DMS53 treated with DMSO at 0.1 percent for 48 hours (cell line): ENCODE measurements at regions not wholly inside any gene's neighbourhood (a gene's known extent, or its start where the extent isn't known, plus 50 kb on each side); places are given as distances from the start of the nearest gene placed in this dataset.

ENCODE experiments used
- DNase-seq: peaks from one replicate; lab custom pipeline; 2025; ENCODE audit not compliant: unreplicated experiment; lab: John Stamatoyannopoulos, UW

DNA sequence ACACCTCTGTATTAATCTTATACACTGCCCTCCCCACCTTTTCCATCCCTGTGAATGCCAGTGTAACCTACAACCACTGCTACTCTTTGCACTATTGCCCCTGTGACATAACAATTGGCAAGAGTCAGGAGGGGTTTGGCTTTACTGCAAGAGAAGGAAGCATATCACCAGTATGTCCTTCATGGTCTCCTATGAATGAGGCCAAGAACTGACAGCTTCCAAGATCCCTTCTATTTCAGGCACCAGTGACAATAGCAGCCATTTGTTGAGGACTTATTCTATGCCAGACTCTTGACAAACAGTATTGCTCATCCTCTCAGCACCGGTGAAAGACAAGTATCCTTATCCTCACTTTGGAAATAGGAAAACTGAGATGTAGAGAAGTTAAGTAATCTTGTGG lies 363.9 kb downstream of the MID1IP1 start:
- no peak for DNase-seq

DNA sequence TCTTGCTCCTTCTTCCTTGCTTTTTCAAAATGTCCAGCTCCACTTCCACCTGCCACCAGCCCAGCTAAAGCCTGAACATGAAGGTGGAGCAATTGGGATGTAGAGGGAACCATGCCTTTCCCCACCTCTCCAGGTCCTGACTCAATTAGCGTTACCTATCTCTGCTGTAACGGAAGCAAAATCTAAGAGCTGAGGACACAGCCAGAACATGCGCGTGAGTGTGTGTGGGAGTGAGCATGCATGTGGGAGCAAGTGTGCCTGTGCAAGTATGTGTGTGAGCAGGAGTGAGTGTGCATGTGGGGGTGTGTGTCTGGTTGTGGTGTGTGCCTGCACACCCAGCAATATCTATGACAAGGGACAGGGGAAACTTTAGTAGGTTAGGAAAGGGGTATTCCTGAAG lies 364.5 kb downstream of the MID1IP1 start:
- DNase-seq = no peak

DNA sequence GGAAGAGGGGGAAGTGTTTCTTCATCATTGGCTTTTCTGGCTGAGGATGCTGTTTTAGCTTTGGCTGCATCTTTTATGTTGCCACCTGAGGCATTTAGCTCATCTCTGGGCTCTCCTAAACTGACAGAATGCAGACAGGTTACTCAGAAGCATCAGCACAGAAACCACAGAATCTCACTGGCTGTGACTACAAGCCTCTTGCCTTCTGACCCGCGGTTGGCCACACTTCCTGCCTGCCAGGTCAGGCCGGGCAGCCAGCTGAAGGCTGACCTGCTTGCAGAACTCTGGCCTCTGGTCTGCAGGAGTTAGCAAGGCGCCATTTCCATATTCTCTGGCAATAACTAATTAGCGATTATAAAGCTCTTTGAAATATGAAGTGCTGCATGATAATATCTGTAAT lies 366.5 kb downstream of the MID1IP1 start:
- no peak for DNase-seq

DNA sequence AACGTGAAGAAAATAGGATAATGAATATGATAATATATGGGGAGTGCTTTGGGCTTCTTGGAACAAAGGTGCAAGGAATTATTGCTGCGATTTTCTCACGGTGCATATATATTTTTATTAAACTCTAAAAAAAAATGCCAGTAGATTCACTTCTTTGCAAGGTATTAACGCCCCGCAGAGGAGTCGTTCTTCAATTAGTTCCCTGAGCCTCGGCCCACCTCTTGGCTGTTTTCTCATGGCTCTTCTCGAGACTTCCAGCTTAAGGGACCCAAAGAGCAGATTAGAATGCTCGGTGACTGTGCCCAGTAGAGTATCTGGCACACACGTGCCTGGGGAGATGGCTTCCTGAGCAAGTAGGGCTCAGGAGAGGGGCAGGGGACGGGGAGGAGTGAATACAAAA lies 367.4 kb downstream of the MID1IP1 start:
- DNase-seq = no peak

DNA sequence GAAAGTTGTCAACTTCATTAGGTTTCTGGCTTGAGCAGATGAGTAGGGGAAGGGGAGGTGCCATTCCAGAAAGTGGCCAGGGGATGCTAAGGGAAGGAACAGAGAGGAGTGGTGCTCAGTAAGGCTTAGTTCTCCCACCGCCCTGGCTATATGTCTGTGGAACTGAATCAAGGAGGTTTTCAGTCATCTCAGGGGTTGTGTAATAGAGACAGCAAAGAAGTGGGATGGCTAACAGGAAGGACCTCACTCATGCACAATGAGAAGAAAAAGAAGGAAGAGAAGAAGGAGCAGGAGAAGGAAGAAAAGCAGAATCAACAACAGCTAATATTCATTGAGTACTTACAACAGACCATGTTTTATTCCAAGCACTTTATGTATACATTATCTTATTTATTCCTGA lies 368.7 kb downstream of the MID1IP1 start:
- no peak for DNase-seq

DNA sequence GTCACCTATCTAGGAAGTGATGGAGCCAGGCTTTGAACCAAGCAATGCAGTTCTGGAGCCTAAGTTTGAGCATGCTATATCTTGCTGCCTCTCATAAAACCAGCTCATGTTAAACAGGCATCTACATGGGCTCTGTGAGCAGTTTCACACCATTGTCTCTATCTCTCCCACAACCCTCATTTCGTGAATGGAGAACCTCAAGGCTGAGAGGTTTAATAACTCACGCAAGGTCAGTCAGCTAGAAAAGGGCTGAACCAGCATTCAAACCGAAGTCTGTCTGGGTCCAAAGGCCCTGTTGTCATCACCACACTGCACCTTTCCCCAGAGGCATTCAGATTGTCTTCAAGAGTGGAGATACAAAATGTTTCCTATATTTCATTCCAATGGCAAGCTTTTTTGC lies 369.2 kb downstream of the MID1IP1 start:
- no peak for DNase-seq

DNA sequence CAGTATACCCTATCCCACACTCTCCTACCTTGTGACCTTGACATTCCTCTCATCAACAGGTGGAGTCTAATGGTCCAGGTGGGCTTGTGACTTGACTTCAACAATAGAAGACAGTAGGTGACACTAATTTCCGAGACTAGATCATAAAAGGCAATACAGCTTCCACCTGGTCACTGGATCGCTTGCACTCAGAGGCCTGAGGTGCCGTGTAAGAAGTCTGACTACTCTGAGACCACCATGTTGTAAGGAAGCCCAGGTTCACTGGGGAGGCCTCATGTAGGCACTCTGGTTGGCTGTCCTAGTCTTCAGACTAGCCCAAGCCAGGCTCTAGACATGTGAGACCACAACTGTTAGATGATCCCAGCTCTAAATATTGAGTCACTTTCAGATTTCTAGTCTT lies 370.4 kb downstream of the MID1IP1 start:
- DNase-seq = no peak

DNA sequence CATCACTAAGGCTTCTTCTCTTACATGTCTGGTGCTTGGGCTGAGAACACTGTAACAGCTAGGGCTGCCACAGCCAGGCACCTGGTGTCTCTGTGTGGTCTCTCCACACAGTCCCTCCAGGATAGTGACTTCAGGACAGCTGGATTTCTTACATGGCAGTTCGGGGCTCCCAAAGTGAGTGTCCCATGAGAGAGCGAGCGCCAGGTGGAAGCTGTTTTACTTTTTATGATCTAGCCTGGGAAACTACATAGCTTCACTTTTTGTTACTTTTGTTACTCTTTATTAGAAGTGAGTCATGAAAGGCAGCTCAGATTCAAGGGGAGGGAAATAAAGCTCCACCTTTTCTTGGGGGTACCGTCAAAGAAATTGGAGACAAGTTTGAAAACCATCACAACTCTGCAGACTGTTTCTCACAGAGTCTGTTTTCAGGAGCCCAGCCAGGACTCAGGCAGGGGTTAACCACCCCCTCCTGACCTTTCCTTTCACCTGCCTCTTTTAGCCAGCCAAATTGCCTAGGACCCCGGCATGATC lies 373.0 kb downstream of the MID1IP1 start:
- DNase-seq = no peak

DNA sequence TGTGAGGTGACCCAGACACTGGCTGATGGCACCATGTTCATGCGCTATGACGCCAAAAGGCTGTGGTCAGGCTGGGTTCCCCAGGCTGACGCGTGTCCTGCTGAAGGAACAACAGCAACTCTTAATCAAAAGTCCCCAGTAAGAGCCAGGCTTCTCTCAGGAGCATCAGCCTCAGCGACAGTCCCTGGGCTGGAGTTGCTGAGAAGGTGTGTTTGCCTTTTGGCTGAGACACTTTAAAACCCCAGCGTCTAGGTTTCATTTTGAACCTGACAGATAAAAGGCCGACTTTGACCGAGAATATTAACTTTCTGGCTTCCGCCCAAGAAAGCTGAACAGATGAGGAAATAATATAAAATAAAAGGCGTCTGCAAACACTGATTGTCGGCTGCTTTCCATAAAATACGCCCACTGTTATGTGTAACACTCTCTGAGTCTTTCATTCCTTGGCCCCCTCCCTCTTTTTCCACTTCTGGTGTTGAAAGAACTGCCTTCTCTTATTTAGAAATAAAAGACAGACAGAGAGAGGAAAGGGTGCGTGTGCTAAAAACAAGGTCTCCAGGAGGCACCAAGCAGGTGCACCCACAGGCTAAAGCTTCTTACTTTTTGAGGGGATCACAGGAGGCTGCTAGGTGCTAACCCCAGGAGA lies 373.6 kb downstream of the MID1IP1 start:
- DNase-seq = no peak

DNA sequence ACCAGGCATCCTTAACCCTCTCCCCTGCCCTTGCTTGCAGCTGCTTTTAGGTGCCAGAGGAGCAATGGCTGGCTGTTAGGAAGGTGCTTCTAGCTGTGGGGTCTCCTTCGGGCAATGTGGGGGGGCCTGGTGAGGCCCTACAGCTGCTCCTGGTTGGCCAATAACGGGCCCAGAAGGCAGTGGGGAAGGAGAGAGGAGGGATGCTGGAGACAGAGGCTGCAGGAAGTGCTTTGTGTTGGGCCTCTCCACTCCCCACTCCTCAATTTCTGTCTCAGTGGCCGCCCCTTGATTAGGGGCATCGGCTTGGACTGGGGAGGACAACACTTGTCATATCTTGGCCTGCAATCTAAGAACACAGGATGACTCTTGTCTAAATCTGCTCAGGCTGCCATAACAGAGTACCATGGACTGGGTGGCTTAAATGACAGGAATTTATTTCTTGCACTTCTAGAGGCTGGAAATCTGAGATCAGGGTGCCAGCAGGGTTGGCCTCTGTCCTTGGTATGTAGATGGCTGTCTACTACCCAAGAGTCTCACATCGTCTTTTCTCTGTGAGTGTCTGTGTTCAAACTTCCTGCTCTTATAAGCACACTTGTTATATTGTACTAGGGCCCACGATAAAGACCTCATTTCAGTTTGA lies 374.3 kb downstream of the MID1IP1 start:
- no peak for DNase-seq

DNA sequence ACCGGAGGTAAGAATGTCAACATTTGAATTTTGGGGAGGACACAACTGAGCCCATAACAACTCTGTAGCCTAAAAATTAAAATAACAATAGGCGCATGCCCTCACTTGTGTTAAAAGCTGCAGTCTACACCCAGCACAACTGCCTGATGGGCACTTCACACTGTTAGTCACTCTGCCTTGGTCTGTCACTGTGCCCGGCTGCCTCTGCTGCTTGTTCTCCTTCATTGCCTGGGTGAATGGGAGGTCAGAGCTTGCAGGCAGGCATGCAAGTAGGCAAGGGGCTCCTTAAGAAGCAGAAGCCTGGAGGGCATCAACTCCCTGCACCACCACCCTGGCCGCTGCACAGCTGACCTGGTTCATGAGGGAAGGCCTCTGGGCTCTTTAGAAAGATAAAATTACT lies 374.8 kb downstream of the MID1IP1 start:
- no peak for DNase-seq

DNA sequence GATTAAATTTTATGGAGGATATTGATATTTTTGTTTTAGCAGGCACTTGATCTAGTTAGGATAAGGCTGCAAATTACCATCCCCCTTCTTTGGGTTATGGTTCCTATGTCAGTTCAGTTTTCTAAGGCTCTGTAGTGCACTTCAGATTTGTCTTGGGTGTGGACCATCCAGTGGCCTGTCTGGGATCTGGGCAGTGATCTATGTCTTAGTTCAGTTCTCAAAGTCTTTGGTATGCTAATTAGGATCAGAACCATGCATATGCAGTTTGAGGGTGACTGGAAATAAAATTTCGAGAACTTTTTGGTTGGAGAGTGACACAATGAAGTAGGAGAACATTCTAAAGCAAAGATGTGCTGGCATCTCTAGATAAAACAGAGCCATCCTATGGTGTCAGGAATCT lies 388.2 kb downstream of the MID1IP1 start:
- DNase-seq = no peak

DNA sequence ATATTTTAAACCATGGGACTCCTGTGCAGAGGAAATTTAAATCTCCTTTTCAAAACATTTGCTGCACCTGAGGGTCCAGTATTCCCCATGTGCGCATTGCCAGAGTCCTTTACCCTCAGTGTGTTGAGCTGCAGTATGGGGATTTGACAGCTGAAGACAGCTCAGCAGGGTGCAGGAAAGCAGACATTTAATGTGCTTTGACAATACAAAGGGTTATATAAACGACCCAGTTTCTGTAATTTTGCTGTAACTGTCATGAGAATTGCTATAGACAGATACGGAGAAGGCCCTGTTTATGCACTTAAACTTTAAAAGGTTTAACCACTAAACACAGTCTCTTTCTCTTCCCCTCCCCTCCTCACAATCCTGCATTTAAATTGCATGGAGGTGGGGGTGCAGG lies 393.4 kb downstream of the MID1IP1 start:
- DNase-seq = no peak

DNA sequence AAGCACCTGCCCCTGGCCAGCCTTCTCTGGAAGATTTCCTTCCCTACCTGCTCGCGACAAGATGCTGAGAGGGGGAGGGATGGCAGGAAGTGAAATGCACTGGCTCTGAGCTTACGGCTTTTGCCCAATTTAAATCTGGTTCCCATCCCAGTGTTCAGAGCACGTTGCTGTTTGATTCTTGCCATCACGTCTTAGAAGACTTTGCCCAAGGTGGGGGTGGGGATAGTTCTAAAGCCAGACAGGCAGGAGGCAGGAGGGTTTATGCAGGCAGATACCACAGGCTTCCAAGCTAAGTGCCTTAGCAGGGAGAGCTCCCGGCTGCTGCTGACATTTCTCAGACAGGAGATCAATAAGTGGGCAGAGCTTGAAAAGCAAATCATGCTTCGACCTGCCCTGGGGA lies 393.9 kb downstream of the MID1IP1 start:
- no peak for DNase-seq

DNA sequence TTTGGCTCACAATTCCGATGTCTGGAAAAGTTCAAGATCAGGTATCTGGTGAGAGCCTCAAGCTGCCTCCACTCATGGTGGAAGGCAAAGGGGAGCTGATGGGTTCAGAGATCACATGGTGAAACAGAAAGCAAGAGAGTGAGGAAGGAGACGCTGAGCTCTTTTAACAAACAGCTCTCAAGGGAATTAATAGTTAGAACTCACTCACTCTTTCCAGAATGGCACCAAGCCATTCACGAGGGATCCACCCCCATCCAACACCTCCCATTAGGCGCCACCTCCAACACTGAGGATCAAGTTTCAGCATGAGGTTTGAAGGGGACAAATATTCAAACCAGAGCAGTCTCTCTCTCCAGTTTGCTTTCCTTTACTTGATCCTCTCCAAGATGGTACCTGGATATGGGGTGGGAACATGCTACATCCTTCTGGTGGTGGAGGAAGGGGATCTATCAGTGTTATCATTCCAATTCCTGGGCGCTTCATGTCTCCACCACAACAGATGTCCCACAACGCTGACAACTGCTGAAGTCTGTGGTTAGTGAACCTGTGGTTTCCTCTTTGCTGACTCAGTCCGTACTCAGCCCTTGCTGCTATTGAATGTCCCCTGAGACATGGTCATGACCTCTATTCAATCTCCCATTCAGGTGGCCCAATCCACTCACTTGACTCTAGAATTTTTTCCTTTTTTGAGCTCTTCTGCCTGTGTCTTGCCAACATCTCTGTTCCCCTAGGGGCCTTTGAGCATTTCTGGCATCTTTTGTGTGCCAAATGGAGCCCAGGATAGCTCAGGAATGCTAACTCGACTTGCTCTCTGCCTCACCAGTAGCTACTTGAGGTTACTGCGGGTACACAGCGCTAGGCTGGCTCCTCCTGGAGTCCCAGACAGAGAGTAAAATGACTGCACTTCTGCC lies 395.2 kb downstream of the MID1IP1 start:
- no peak for DNase-seq

DNA sequence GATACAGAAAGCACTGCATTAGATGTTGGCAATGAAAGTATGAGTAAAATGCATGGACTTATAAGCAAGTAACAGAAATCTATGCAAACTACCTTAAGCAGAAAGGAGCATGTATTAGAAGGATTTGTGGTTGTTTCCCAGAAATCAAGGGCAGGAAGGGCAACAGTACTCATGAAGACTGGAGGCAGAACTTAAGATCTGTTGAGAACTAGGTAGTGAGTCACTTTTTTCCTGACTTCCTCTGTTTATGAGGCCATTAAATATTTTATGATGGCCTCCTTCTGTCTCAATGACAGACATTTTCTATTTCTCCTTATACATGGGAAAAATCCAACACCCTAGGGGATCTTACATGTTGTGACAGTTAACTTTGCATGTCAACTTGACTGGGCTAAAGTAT lies 398.2 kb downstream of the MID1IP1 start:
- no peak for DNase-seq

DNA sequence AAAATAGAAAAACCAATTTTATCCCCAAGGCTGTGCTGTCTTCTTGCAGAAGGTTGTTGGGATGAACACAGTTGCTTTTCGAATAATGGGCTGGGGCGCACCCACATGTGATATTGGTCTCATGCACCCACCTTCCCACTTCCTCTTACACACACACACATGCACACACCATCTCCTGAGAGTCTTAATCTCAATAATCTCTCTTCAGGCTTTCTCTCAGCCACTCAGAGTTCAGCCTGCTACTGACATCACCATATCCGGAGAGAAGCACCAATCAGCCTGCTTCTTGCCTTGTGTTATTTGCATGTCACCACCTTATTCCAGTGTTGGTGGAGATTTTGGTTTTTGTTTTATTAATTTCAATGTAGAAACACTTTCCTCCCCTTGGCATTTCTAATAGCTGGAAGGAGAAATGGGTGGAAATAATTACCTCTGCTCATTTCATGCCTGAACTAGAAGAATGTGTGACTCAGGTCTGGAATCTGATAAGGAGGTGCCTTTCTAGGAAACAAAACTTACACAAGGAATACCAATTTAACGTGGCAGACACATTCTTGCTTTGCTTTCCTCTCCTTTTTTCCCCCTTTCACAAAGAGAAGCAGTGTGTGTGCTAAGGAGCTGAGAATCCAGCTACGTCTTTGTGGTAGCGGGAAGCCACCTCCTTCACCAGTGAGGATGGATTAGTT lies 400.2 kb downstream of the MID1IP1 start:
- no peak for DNase-seq

DNA sequence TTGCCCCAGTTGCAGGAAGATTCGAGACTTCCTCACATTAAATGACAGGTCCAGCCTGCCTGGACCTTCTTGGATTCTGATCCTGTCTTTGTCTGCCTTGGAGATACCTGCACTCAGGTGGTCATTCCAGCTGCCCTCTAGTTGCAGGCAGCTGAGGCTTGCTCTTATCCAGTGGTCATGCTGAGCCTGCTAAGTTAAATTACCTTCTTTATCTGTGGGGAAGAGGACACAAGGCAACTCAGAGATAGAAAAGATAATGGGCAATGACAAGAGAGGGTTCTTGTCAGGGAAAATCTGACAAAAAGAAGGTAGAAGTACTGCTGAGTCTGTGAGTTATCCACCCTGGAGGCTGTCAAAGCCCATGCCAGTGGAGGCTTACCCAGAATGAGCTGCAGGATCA lies 401.4 kb downstream of the MID1IP1 start:
- no peak for DNase-seq

DNA sequence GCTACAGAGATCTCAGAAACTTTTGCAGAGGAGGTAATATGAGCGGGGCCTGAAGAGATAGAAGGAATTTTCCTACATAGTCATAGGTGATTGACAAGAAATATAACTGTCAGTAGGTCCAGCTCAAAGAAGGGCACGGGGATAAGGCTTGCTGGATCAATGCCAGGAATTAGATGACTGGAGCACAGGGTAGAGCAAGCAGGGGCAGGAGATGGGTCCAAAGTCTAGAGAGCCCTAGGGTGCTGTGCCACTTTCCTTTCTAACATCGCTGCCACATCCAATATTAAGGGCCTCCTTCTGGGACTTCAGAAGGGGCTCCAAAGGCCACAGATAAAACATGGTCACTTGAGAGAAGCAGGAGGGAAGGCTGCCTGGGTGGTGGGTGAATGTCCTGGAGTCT lies 402.2 kb downstream of the MID1IP1 start:
- no peak for DNase-seq

DNA sequence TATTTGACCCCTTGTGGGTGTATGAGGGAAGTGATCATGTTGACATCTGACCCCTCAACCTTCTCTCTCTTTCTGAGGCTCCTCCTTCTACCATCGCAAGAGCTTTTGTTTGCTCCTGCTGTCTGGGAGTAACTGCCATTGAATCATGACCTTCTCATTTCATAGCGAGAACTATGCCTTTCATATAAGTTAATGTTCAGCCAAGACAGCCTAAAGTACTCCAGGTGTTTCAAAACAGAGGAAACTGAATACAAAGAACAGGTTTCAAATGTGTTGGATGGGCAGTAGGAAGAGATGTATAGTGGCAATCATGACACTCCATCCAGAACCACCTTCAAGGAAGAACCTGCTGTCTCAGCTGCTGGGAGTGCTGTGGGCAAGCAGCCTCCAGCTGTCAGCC lies 403.1 kb downstream of the MID1IP1 start:
- peak; percentile 13 for DNase-seq

DNA sequence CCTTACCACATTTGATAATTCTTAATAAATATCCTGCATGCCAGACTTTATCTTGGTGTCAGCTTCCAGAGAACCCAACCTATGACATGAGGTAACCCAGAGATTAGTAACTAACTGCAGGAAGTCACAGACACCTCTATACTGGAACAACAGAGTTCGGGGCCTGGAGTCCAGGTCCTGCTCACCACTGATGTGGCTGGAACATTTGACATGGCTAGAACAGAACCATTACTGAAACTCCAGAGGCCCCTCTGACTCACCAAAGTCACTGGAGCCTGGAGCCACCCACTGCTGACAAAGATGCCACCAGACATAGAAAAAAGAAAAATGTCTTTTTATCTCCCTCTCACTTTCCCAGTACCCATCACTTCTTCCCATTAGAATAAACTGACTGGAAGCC lies 403.7 kb downstream of the MID1IP1 start:
- DNase-seq = no peak
